T-helper 2 cell (primary cell): ENCODE measurements at regions not wholly inside any gene's neighbourhood (a gene's known extent, or its start where the extent isn't known, plus 50 kb on each side); places are given as distances from the start of the nearest gene placed in this dataset.

Experiments used
- DNase-seq, 5 experiments: peaks; one replicate each; pipeline versions ENCODE4 v3.0.0 to v3.0.0-alpha.2; 2012 to 2022

DNA sequence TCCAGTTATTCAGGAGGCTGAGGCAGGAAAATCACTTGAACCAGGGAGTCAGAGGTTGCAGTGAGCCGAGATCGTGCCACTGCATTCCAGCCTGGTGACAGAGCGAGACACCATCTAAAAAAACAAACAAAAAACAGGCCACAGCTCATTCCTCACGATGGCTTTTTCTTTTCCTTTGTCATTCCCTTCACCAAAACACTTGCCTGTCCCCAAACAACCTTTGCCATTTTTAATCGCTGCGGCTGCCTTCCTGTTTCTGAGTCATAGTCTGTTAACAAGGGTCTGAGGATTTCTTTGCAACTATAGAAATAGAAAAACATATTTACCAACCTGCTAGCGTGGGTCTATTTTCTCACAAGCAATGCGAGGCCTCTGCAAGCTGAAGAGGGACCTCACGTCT, 123.0 kb upstream of the FSTL4 start:
- DNase-seq: no peak

DNA sequence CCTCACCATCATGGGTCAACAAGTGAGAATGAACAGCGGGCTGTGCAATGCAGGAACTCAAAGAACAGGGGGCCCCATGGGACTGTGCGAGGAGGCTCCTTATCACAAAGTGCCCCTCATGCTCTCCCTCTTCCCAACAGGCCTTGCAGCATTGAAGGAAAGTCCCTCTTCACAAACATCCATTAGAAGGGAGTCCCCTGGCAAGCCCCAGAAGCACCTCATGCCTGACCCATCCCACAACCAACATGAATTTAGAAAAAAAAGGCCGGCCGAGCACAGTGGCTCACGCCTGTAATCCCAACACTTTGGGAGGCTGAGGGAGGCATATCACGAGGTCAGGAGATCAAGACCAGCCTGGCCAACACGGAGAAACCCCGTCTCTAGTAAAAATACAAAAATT, 122.6 kb upstream of the FSTL4 start:
- no peak for DNase-seq

- DNase-seq: no peak
Measured at GRCh38 chr5:133732536-133732935, 120.2 kb upstream of the FSTL4 start.

GRCh38 chr5:133731951-133732350, 119.6 kb upstream of the FSTL4 start:
- DNase-seq: no peak

DNA sequence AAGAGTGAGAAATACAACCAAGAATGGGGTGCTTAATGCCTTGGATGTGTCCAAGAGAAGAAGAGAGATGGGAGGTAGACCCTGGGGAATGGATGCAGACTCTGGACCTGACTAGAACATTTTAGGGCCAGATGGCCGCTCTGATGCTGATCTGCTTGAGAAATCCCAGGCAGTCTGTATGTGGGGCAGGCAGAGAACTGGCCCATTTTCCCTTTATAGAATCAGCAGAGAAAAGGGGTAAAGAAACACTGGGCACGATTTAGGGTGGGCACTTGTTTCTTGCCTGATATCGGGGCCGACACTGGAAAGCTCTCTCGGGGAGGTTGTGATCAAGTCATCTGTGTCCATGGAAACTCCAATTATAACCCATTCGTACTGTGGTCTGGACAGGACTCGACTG, 118.5 kb upstream of the FSTL4 start:
- no peak for DNase-seq

- DNase-seq: no peak
Measured at GRCh38 chr5:133730346-133730745, 118.0 kb upstream of the FSTL4 start.

DNA sequence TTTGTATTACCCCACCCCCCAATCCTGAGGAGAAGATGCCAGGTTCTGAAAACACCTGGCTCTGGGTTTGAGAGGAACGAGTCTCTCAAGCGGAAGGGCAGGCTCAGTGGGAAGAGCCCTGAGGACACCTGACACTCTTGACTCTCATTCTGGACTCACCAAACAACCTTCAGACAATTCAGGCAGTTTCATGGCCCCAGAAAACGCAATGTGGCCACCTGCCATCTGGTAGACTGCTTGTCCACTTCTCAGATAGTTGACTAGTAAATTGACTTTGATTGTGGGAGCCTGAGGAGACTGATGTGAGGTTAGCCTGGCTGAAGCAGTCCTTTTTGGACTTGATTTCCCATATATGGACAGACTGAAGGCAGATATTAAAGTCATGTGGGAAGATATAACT, 117.5 kb upstream of the FSTL4 start:
- DNase-seq: no peak

- DNase-seq: no peak
Measured at GRCh38 chr5:133728475-133728874, 116.1 kb upstream of the FSTL4 start.

DNA sequence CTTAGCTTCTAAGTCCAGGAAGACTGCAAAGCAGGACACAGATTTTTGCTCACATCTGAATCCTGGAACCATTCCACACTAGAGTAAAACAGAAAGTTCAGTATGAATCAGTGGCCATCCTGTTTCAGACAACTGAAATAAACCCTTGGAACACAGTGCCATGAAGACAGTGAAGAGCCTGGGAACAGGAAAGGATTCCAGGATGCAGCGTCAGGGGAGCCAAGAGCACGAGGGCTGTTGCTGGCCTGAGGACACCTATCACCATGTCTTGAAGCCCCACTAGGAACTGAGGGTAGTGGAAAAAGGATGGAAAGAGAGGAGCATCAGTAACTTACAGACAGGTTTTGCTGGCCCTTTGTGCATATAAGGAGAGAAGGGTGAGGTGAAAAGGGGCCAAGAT, 115.3 kb upstream of the FSTL4 start:
- DNase-seq: no peak

GRCh38 chr5:133723651-133724366, 111.5 kb upstream of the FSTL4 start:
- no peak for DNase-seq

DNA sequence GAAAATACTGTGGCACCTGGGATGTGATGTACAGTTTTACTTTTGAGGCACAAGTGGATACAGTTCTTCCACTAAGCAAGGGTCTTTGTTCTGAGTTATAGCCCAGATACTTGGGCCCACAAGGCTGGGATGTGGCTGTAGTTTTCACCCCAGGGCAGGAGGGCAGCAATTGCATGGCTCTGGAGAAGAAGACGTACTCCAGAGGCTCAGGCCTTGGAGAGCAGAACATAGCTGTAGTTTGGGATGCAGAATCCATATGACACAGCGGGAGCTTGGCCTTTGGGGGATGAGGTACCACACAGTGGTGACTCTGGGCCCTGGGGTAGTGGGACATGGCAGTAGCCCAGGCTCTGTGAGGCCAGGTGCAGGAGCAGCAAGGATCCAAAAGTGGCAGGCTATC, 110.8 kb upstream of the FSTL4 start:
- DNase-seq: no peak

DNA sequence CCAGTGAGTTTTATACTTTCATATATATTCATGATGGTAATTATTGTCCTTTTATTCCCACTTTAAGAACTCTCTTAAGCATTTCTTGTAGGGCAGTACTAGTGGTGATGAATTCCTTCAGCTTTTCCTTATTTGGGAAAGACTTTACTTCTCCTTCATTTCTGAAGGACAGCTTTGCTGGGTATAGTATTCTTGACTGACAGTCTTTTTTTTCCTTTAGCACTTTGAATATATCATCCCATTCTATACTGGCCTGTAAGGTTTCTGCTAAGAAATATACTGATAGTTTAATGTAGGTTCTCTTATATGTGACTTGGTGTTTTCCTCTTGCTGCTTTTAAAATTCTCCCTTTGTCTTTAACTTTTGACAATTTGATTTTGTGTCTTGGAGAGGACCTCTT, 109.0 kb upstream of the FSTL4 start:
- no peak for DNase-seq

DNA sequence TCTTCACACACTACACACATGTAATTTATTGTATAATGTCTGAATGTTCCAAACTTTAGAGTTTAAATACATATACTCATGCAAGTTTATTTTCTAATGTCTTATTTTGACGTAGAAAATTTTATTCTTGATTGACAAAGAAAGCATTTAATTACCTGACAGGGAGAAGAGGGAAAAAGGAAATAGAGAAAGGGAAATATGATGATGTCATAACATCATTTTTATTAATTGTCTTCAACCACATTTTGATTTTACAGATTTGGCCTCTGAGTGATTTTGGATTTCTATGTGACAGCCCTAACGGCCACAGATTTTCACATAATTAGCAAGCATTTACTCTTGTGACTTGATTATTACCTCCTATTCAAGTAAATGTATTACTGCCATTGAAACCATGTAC, 106.1 kb upstream of the FSTL4 start:
- no peak for DNase-seq

- DNase-seq: no peak
Measured at GRCh38 chr5:133716532-133717183, 104.3 kb upstream of the FSTL4 start.

GRCh38 chr5:133715616-133716015, 103.3 kb upstream of the FSTL4 start:
- DNase-seq: no peak

- DNase-seq: no peak
Measured at GRCh38 chr5:133715216-133715615, 102.9 kb upstream of the FSTL4 start.

DNA sequence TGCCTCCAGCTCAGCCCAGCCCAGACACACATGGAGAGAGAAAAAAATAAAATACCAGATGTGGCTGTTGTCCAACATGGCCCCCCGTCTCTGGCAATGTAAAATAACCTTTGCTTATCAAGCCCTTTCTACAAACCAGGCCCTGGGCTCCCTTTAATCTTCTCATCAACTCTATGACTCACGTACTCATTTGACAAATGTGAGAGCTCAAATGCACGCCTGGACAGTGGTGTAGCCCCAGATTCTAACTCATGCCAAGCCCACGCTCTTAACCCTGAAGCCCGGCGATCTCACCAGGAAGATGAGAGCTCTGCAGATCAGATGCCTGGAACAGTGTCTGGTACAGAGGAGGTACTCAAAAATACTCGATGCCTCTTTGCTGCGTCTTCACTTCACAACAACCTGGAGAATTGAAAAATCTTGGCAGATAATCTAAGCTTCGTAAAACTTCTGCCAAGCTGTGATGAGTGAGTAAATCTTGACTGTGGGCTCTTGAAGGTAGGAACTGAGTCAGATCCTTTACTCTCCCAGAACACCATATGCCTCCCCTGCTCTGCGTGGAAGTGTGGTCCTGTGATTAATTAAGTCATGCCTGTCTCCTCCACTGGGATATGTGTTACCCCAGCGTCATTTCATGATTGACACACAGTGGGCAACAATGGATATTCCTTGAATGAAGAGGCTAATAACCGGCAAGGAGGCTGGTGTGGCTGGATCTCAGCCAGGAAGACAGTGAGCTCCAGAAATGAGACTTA, 102.0 kb upstream of the FSTL4 start:
- no peak for DNase-seq

- DNase-seq: no peak
Measured at GRCh38 chr5:133713751-133714150, 101.4 kb upstream of the FSTL4 start.

- no peak for DNase-seq
Measured at GRCh38 chr5:133713209-133713608, 100.9 kb upstream of the FSTL4 start.

DNA sequence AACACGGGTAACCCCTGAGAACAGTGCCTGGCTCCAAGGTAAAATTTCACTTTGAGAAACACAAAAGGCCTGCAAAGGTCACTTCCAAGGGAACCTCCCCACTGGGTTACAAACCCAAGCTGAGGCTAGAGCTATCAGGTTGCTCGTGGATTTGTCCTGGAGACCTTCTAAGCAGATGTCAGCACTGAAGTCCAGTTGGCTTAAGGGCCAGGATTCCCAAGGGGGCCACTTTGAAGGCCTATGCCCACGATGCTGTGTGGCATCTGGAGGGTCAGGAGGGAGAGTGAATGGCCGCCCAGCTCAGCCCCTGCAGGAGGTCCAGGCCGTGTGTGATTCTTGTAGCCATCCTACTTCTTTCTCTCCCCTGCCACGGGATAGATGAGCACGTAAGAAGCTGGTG, 100.2 kb upstream of the FSTL4 start:
- DNase-seq: no peak

DNA sequence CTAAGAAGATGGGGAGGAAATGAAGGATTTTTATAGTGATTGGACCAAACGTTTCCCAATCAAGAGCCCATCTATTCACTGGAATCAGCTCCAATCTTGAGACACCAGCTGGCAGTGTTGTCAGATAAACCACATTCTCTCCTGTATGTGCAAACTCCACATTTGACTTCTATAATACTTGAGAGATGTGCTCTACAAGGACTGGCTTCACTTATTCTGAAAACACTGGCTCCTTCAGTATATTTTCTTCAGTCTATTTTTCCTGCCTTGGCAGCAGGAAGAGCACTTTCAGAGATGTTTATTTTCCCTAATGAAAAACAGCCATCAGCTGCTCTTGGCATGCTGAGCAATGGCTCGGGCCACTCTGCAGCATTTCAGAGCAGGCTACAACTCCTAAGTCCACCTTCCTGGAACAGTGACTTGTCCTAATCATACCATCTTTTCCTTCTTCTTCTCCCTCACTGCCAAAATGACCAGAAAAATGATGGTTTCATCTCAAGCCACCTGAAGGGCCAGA, 96.9 kb upstream of the FSTL4 start:
- DNase-seq: no peak

DNA sequence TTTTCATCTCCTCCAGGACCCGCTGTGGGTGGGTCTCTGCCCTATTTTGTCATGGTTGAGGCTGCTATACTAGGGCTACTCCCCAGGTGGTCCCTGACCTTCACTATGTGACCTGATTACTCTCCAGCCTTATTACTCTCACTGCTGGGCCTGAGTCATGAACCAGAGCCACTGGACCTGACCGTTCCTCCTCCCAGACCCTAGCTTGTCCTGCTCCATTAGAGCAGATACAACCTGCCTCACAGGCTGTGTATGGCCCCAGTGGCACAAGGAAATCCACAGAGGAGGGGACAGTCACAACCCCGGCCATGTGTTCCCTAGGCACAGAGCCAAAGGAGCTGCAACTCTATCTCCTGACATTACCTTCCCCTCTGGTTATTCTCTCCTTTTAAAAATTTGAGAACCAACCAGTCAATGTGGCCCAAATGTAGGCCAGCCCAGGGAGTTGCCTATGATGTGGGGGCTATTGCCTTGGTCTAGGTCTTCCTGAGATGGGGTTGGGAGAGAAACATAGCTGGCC, 96.0 kb upstream of the FSTL4 start:
- no peak for DNase-seq

DNA sequence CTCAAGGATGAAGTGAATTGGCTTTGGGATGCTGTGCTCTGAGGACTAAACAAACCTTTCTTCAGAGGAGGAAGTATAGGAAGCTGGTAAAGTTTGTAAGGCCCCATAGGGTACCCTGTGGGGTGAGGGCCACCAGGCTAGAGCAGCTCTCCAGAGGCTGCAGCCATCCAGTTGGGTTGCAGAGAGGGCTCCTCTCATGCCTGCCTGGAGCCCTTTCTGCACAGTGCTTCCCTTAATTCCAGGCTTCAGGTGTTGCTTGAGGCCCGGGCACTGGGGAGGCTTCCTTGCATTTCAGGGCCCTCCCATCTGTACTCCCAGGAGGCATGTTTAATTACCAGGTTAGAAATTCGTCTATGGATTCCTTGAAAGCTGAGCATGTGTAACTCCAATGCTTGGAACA, 95.3 kb upstream of the FSTL4 start:
- DNase-seq: no peak
